Rectal smooth muscle tissue (tissue), 1 donor: ENCODE measurements at regions not wholly inside any gene's neighbourhood (a gene's known extent, or its start where the extent isn't known, plus 50 kb on each side); places are given as distances from the start of the nearest gene placed in this dataset.

Experiments
- H3K27ac ChIP-seq: one replicate; pipeline ENCODE4 v1.7.0; 2013; ENCODE audit warnings: low read depth, low read length, inconsistent platforms
- H3K27me3 ChIP-seq: one replicate; pipeline ENCODE4 v1.7.0; 2013; ENCODE audit warnings: low read length; ENCODE audit not compliant: control insufficient read depth, insufficient read depth
- H3K36me3 ChIP-seq: one replicate; pipeline ENCODE4 v1.7.0; 2013; ENCODE audit warnings: low read length; ENCODE audit not compliant: control insufficient read depth, insufficient read depth
- H3K4me1 ChIP-seq: one replicate; pipeline ENCODE4 v1.7.0; 2013; ENCODE audit warnings: low read length; ENCODE audit not compliant: control insufficient read depth, insufficient read depth
- H3K4me3 ChIP-seq: one replicate; pipeline ENCODE4 v1.7.0; 2013; ENCODE audit warnings: low read length
- H3K9ac ChIP-seq: one replicate; pipeline ENCODE4 v1.7.0; 2013; ENCODE audit warnings: low read length

DNA sequence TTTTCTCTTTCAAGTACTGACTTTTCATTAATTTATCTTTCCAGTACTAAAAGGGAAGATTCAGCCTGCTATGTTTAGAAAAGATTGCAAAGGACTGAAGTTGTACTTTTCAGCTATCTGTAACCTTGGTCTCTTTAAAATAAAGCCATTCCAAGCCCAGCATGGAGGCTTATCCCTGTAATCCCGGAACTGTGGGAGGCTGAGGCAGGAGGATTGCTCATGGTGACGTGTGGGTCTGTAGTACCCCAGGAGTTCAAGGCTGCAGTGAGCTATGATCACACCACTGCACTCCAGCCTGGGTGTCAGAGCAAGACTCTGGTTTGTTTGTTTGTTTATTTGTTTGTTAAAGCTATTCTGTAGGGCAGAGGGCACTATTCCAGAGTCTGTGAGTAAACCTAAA is 50.6 kb upstream of the TMEM170B start:
- no peaks in the 10 kb centered on the region for H3K4me1 ChIP-seq
- H3K4me3 ChIP-seq = no peak overlapping the region
- H3K27me3 ChIP-seq = no peaks in the 10 kb centered on the region
- H3K9ac ChIP-seq = no peak overlapping the region
- H3K27ac ChIP-seq = no peak overlapping the region
- H3K36me3 ChIP-seq = no peaks in the 10 kb centered on the region

DNA sequence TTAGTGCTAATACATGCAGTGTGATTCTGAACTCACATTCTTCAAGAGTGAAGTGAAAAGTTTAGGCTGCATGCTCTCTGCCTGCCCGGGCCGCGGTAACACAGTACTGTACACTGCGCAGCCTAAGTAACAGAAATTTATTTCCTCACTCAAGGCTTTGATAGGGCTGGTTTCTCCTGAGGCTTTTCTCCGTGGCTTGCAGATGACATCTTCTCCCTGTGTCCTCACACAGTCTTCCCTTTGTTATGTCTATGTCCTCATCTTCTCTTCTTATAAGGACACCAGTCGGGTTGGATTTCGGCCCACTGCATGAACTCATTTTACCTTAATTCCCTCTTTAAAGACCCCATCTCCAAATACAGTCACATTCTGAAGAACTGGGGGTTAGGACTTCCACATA is 51.1 kb upstream of the TMEM170B start:
- H3K4me1 ChIP-seq = no peaks in the 10 kb centered on the region
- H3K9ac ChIP-seq = no peak overlapping the region
- H3K36me3 ChIP-seq = no peaks in the 10 kb centered on the region
- H3K4me3 ChIP-seq = no peak overlapping the region
- H3K27me3 ChIP-seq = no peaks in the 10 kb centered on the region
- no peak overlapping the region for H3K27ac ChIP-seq

DNA sequence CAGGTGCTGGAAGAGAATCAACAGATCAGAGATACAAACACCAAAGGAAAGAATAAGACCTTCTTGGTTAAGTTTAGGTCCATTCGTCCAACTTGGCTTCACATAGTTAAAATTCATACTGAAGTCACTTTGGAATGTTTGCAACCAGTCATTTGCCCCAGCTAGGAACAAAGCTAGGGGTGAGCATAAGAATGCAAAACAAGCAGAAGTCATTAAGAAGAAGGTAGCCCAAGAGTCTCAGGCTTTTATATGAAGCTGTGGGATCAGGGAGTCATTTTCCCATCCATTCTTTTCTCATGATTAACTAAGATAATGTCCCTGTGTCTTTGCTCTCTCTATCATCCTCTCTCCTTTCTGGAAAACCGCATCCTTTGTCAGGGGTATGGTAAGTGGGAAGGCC is 51.5 kb upstream of the TMEM170B start:
- Histone ChIP-seq H3K9ac (no peak overlapping the region), H3K27me3 (no peaks in the 10 kb centered on the region), H3K4me3 (no peak overlapping the region), H3K4me1 (no peaks in the 10 kb centered on the region), H3K27ac (no peak overlapping the region), H3K36me3 (no peaks in the 10 kb centered on the region)

DNA sequence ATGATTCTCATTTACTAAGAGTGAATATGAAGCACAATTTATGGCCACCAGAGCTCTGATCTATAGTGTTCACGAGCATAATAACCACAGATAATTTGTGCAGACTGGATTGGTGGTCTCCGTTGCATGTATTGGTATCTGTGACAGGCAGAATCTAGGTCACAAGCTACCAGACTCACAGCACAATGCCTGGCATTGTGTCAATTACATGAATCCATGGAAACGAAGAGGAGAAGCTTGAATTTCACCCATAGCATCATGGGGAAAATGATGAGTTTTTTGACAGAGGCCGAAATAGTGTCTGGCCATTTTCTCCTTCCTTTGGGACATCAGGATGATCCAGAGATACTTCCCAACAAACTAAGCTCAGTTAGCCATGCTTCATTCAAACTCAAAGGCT is 52.3 kb upstream of the TMEM170B start:
- Histone ChIP-seq H3K27me3 (no peaks in the 10 kb centered on the region), H3K27ac (no peak overlapping the region), H3K9ac (no peak overlapping the region), H3K4me1 (no peaks in the 10 kb centered on the region), H3K4me3 (no peak overlapping the region), H3K36me3 (no peaks in the 10 kb centered on the region)

DNA sequence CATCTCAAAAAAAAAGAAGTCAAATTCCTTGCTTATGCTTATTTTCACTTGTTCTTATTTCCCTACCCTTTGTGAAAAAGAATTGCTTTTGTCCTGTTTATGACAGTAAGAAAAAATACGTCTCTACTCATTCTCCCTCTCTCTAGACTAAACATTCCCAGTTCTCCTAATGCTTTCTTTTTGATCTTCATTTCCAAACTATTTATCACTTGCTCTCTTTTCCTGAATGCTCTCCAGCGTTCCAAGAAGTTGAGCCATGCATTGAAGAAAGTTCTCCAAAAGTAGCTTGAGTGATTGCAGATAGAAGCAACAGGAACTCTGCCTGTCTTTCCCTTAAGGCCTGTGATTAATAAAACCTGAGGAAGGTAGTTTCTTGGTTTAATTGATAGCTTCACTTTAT is 53.1 kb upstream of the TMEM170B start:
- Histone ChIP-seq H3K4me3 (no peak overlapping the region), H3K36me3 (no peaks in the 10 kb centered on the region), H3K9ac (no peak overlapping the region), H3K27ac (no peak overlapping the region), H3K4me1 (no peaks in the 10 kb centered on the region), H3K27me3 (no peaks in the 10 kb centered on the region)

DNA sequence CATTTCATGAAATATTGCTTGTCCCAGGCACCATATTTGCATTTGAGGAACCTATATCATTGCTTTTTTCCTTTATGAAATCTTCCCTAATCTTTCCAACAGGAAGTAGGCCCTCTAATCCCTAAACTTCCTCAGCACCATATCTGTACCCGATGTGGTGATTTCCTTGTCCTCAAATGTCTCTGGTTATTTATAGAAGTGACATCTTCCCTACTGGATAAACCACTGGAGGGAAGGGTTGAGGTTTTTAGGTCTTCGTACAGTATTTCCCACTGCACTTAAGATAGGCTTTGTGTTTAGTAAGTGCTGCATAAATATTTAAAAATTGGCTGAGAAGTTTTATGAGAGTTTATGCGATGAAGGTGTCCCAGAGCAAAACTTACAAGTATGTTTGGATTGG is 54.9 kb upstream of the TMEM170B start:
- H3K36me3 ChIP-seq = no peaks in the 10 kb centered on the region
- no peaks in the 10 kb centered on the region for H3K4me1 ChIP-seq
- no peak overlapping the region for H3K27ac ChIP-seq
- no peak overlapping the region for H3K4me3 ChIP-seq
- no peaks in the 10 kb centered on the region for H3K27me3 ChIP-seq
- no peak overlapping the region for H3K9ac ChIP-seq

DNA sequence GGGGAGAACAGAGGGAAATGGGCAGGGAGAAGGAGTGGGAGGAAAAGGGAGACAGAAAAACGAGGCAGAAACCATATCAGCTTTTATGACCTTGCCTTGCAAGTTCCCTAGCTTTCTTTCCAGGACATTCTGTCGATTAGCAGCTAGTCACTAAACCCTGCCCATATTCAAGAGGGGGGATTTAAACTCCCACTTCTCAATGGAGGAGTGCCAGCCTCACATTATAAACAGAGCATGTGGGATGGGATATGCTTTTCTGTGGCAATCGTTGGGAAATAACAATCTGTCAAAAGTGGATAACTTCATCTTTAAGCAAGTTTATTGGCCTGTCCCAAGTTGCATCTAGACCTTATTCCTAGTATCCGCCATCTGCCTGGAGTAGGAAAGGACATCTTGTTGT is 57.0 kb upstream of the TMEM170B start:
- H3K36me3 ChIP-seq = no peaks in the 10 kb centered on the region
- H3K4me1 ChIP-seq = no peaks in the 10 kb centered on the region
- H3K9ac ChIP-seq = no peak overlapping the region
- H3K27me3 ChIP-seq = no peaks in the 10 kb centered on the region
- no peak overlapping the region for H3K4me3 ChIP-seq
- H3K27ac ChIP-seq = no peak overlapping the region

DNA sequence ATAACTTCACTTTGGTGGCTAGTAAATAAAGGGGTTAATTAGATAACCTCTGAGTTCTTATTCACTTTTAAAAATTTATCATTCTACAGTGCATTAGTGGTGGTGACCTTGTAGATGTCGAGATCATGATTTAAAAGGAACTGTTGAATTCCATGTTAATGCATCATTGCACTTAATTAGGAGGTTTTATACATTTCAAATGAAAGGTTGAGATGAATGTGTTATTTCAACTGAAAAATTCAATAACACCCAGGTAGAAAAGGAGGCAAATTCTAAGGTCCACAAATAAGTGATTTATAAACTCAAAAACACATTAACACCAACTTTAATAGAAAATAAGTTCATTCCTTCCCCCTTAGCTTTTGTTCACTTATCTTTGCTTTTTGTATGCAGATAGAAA is 58.3 kb upstream of the TMEM170B start:
- no peaks in the 10 kb centered on the region for H3K36me3 ChIP-seq
- no peaks in the 10 kb centered on the region for H3K27me3 ChIP-seq
- no peak overlapping the region for H3K9ac ChIP-seq
- H3K27ac ChIP-seq = no peak overlapping the region
- H3K4me1 ChIP-seq = no peaks in the 10 kb centered on the region
- H3K4me3 ChIP-seq = no peak overlapping the region

DNA sequence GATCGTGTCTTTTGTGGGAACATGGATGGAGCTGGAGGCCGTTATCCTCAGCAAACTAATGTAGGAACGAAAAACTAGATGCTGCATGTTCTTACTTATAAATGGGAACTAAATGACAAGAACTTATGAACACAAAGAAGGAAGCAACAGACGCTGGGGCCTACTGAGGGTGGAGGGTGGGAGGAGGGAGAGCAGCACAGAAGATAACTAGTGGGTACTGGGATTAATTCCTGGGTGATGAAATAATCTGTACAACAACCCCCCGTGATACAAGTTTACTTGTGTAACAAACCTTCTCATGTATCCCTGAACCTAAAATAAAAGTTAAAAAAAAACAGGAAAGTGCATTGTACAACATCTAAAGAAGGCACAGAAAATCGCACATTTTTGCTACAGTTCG is 59.0 kb upstream of the TMEM170B start:
- H3K4me1 ChIP-seq = no peaks in the 10 kb centered on the region
- H3K27ac ChIP-seq = no peak overlapping the region
- H3K4me3 ChIP-seq = no peak overlapping the region
- H3K9ac ChIP-seq = no peak overlapping the region
- H3K27me3 ChIP-seq = no peaks in the 10 kb centered on the region
- H3K36me3 ChIP-seq = no peaks in the 10 kb centered on the region

DNA sequence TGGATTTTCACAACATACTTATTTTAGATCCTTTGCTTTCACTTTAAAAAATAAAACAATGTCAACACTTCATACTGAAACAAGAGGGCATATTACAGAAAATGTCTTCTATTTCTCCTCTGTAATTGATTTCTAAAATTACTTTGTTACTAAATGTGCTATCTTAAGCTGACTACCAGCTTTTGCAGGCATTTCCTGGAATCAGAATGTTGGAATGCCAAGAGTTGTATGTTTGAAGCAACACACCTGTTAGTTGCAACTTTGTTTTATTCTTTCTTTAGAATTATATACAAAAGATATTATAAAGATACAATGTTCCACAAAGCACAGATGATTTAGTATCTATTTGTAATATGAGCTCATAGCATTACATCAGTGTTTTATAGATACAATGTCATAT is 62.5 kb upstream of the TMEM170B start:
- Histone ChIP-seq H3K27ac (no peak overlapping the region), H3K27me3 (no peaks in the 10 kb centered on the region), H3K9ac (no peak overlapping the region), H3K36me3 (no peaks in the 10 kb centered on the region), H3K4me1 (no peaks in the 10 kb centered on the region), H3K4me3 (no peak overlapping the region)

DNA sequence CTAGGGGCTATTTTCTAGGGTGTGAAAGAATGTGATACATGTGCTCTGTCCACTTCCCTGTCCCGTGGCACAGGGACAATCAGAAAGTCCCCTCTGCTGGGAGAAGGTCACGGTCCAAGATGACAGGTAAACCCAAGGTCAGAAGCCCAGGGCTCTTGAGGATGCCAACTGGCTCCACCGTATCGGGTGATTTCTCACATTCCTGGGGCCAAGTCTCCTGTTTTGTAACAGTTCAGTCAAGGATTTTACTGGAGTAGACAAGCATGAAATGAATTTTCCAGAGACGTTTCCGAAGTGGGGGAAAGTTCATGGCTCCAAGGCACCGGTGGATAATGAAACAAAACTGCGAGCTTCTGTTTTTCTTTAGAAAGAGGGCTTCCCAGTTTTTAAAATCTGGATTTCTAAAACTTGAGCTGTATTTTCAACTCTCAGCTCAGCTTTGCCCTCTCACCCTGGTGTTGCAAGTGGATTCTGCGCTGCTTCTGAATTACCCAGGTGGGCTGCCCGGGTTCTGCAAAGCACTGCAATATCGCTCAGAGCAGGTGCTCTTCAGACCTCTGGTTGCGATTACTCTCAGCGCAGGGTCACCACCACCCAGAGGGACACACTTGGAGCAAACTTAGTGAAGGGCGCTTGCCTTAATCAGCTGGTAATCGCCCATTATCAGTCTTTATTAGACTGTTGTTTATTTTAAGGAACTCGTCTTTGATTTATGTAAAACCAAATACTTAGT is 64.4 kb upstream of the TMEM170B start:
- H3K9ac ChIP-seq = no peak overlapping the region

DNA sequence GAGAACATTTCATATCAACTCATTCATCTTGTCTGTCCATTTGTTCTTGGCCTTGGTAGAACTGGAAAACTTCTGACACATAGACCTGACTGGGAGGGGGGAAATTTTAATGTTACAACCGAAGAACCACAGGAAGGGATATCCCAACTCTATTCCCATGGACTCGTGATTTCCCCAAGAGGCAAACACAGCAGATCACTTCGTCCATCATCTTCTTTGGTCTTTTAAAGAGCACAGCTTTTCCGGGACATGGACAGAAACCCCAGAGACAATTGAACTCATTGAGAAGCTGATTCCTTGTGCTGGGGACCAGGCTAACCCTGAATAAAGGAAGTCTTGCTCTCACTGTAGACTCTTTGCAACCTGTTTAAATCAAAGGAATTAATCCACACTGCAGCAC is 66.3 kb upstream of the TMEM170B start:
- H3K27ac ChIP-seq = no peak overlapping the region
- no peaks in the 10 kb centered on the region for H3K27me3 ChIP-seq
- H3K9ac ChIP-seq = no peak overlapping the region
- H3K36me3 ChIP-seq = no peaks in the 10 kb centered on the region
- no peaks in the 10 kb centered on the region for H3K4me1 ChIP-seq
- no peak overlapping the region for H3K4me3 ChIP-seq

More for the DNA sequence above, 64.4 kb upstream of the TMEM170B start:
- no peaks in the 10 kb centered on the region for H3K36me3 ChIP-seq
- peak overlapping the region; percentile 51 for H3K4me3 ChIP-seq
- H3K27me3 ChIP-seq = no peaks in the 10 kb centered on the region
- no peaks in the 10 kb centered on the region for H3K4me1 ChIP-seq
- no peak overlapping the region for H3K27ac ChIP-seq

DNA sequence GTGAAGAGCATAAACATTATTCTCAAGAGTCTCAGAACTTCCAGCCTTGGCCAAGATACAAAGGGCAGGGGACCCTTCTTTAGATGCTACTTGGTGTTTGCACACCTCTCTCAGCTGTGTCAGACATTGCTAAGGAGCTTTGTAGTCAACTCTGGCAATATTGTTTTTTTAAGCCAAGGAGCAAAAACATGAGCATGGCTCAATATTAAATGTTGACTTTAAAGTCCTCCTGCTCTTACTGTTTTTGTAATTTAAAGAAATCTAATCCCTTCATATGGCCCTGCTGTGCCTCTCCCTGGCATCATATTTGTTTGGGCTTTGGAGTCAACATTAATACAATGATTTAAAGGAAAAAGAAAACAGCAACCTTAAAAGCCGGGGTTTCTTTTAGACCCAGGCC is 67.9 kb upstream of the TMEM170B start:
- H3K36me3 ChIP-seq = no peaks in the 10 kb centered on the region
- no peak overlapping the region for H3K4me3 ChIP-seq
- no peaks in the 10 kb centered on the region for H3K27me3 ChIP-seq
- no peaks in the 10 kb centered on the region for H3K4me1 ChIP-seq
- H3K27ac ChIP-seq = no peak overlapping the region
- H3K9ac ChIP-seq = no peak overlapping the region
